Cardiac fibroblast (primary cell): ENCODE measurements at regions not wholly inside any gene's neighbourhood (a gene's known extent, or its start where the extent isn't known, plus 50 kb on each side); places are given as distances from the start of the nearest gene placed in this dataset.

Experiments
- DNase-seq, 2 donors: peaks; one replicate each; pipeline versions ENCODE4 v3.0.0 to v3.0.0-alpha.2; 2010; ENCODE audit warnings: low read depth in 2 of 2
- H3K4me3 ChIP-seq, 2 donors: replicated peaks in 1 of 2; 1 replicate in 1 of 2; 2 replicates in 1 of 2; pipeline ENCODE4 v1.5.1; 2011; ENCODE audit warnings: low read depth in 2 of 2, low read length in 2 of 2, mild to moderate bottlenecking in 2 of 2, moderate library complexity in 1 of 2
- CTCF ChIP-seq: IDR thresholded peaks from one replicate; pipeline ENCODE4 v1.5.1; 2011; ENCODE audit warnings: low read depth, mild to moderate bottlenecking, low read length, inconsistent platforms

GRCh38 chr1:25055324-25055780 lies 125.3 kb upstream of the RUNX3 start:
- no peak for TF ChIP-seq CTCF
- no peak for DNase-seq
- no peak overlapping the region for H3K4me3 ChIP-seq

GRCh38 chr1:25054526-25055323 lies 124.6 kb upstream of the RUNX3 start:
- TF ChIP-seq CTCF = no peak
- DNase-seq = no peak
- H3K4me3 ChIP-seq = no peak overlapping the region

- TF ChIP-seq CTCF = no peak
- no peak for DNase-seq
- no peak overlapping the region for H3K4me3 ChIP-seq
Measured at GRCh38 chr1:25053576-25054250, 123.6 kb upstream of the RUNX3 start.

GRCh38 chr1:25051906-25052305 lies 121.8 kb upstream of the RUNX3 start:
- no peak overlapping the region for H3K4me3 ChIP-seq
- TF ChIP-seq CTCF = no peak
- no peak for DNase-seq

GRCh38 chr1:25051504-25051903 lies 121.4 kb upstream of the RUNX3 start:
- no peak for DNase-seq
- no peak for TF ChIP-seq CTCF
- no peak overlapping the region for H3K4me3 ChIP-seq

GRCh38 chr1:25050165-25050564 lies 120.1 kb upstream of the RUNX3 start:
- DNase-seq = no peak
- H3K4me3 ChIP-seq = no peak overlapping the region
- no peak for TF ChIP-seq CTCF
